WTC11 (cell line): ENCODE measurements at regions not wholly inside any gene's neighbourhood (a gene's known extent, or its start where the extent isn't known, plus 50 kb on each side); places are given as distances from the start of the nearest gene placed in this dataset.

ENCODE experiments used
- ATAC-seq: fragments of 200-7000 bp; cut with Tn5 transposase; 2 replicates; pipeline ENCODE4 v1.10.0; 2021; ENCODE audit warnings: mild to moderate bottlenecking, moderate library complexity
- CTCF ChIA-PET: fragments of 300-600 bp; sonication (Branson Sonifier 250); formaldehyde crosslinking; loops from one replicate; lab custom pipeline; 2021; ENCODE audit warnings: antibody characterized with exemption; lab: Charles Lee
- POLR2A ChIA-PET: fragments of 350-600 bp; sonication (Branson Sonifier 250); formaldehyde crosslinking; loops from one replicate; lab custom pipeline; 2021; ENCODE audit warnings: antibody characterized with exemption; lab: Charles Lee
- DNase-seq: peaks from one replicate; pipeline ENCODE4 v3.0.0; 2021; ENCODE audit warnings: low spot score
- H3K27ac Mint-ChIP-seq: 2 replicates; pipeline ENCODE4 v1.8.0; 2021; ENCODE audit warnings: mixed read lengths
- H3K27me3 Mint-ChIP-seq: 2 replicates; pipeline ENCODE4 v1.8.0; 2021; ENCODE audit warnings: low read depth, mild to moderate bottlenecking, moderate library complexity, mixed read lengths
- H3K36me3 Mint-ChIP-seq: 2 replicates; pipeline ENCODE4 v1.8.0; 2021; ENCODE audit warnings: mixed read lengths
- H3K4me1 Mint-ChIP-seq: 2 replicates; pipeline ENCODE4 v1.8.0; 2022; ENCODE audit warnings: mixed read lengths
- H3K4me3 Mint-ChIP-seq: 2 replicates; pipeline ENCODE4 v1.8.0; 2021; ENCODE audit warnings: mild to moderate bottlenecking, moderate library complexity, mixed read lengths
- H3K9me3 Mint-ChIP-seq: 2 replicates; pipeline ENCODE4 v1.8.0; 2021; ENCODE audit warnings: mixed read lengths
- ATF3 ChIP-seq: sonication (generic); formaldehyde crosslinking; conservative IDR thresholded peaks from 2 replicates; pipeline ENCODE4 v1.8.1; 2022; ENCODE audit warnings: mild to moderate bottlenecking, missing genetic modification reagents
- CREM ChIP-seq: sonication (generic); formaldehyde crosslinking; IDR thresholded peaks from 2 replicates; pipeline ENCODE4 v1.8.1; 2022; ENCODE audit warnings: mild to moderate bottlenecking, missing genetic modification reagents, moderate library complexity
- ERG ChIP-seq: fragments of 250-450 bp; sonication (Bioruptor Pico); IDR thresholded peaks from 2 replicates; pipeline ENCODE4 v1.8.0; 2021; ENCODE audit warnings: mild to moderate bottlenecking
- NFATC4 ChIP-seq: fragments of 250-450 bp; sonication (Bioruptor Pico); IDR thresholded peaks from 2 replicates; pipeline ENCODE4 v1.9.0; 2021; ENCODE audit warnings: mild to moderate bottlenecking
- NFE2L1 ChIP-seq: sonication (generic); formaldehyde crosslinking; IDR thresholded peaks from 2 replicates; pipeline ENCODE4 v1.8.1; 2023; ENCODE audit warnings: missing genetic modification reagents
- PRDM15 ChIP-seq: sonication (generic); formaldehyde crosslinking; IDR thresholded peaks from 2 replicates; pipeline ENCODE4 v1.8.0; 2022; ENCODE audit warnings: missing genetic modification reagents
- PRRX2 ChIP-seq: fragments of 250-450 bp; sonication (Bioruptor Pico); IDR thresholded peaks from 2 replicates; pipeline ENCODE4 v1.8.0; 2021; ENCODE audit warnings: mild to moderate bottlenecking
- ZBTB21 ChIP-seq: sonication (generic); formaldehyde crosslinking; IDR thresholded peaks from 2 replicates; pipeline ENCODE4 v1.8.1; 2023; ENCODE audit warnings: mild to moderate bottlenecking, missing genetic modification reagents, borderline replicate concordance
- ZNF263 ChIP-seq: sonication (generic); formaldehyde crosslinking; IDR thresholded peaks from 2 replicates; pipeline ENCODE4 v1.8.1; 2022; ENCODE audit warnings: low read depth, mild to moderate bottlenecking, moderate library complexity, missing genetic modification reagents
- ZNF281 ChIP-seq: sonication (generic); formaldehyde crosslinking; IDR thresholded peaks from 2 replicates; pipeline ENCODE4 v1.8.0; 2023; ENCODE audit warnings: mild to moderate bottlenecking, missing genetic modification reagents
- ZNF416 ChIP-seq: fragments of 250-450 bp; sonication (Bioruptor Pico); IDR thresholded peaks from 2 replicates; pipeline ENCODE4 v1.9.0; 2021; ENCODE audit warnings: mild to moderate bottlenecking, inconsistent platforms
- ZNF425 ChIP-seq: fragments of 250-450 bp; sonication (Bioruptor Pico); conservative IDR thresholded peaks from 2 replicates; pipeline ENCODE4 v1.9.0; 2021; ENCODE audit warnings: mild to moderate bottlenecking
- ZSCAN18 ChIP-seq: fragments of 250-450 bp; sonication (Bioruptor Pico); IDR thresholded peaks from 2 replicates; pipeline ENCODE4 v2.1.2; 2022; ENCODE audit warnings: mild to moderate bottlenecking, moderate library complexity
- TF ChIP-seq, protein P1 (sequence below): sonication (generic); formaldehyde crosslinking; IDR thresholded peaks from 2 replicates; pipeline ENCODE4 v1.8.0; 2022; ENCODE audit warnings: mild to moderate bottlenecking, missing genetic modification reagents
- TF ChIP-seq, protein P2 (sequence below): sonication (generic); formaldehyde crosslinking; IDR thresholded peaks from 2 replicates; pipeline ENCODE4 v1.8.1; 2023; ENCODE audit warnings: mild to moderate bottlenecking, missing genetic modification reagents, moderate library complexity

DNA sequence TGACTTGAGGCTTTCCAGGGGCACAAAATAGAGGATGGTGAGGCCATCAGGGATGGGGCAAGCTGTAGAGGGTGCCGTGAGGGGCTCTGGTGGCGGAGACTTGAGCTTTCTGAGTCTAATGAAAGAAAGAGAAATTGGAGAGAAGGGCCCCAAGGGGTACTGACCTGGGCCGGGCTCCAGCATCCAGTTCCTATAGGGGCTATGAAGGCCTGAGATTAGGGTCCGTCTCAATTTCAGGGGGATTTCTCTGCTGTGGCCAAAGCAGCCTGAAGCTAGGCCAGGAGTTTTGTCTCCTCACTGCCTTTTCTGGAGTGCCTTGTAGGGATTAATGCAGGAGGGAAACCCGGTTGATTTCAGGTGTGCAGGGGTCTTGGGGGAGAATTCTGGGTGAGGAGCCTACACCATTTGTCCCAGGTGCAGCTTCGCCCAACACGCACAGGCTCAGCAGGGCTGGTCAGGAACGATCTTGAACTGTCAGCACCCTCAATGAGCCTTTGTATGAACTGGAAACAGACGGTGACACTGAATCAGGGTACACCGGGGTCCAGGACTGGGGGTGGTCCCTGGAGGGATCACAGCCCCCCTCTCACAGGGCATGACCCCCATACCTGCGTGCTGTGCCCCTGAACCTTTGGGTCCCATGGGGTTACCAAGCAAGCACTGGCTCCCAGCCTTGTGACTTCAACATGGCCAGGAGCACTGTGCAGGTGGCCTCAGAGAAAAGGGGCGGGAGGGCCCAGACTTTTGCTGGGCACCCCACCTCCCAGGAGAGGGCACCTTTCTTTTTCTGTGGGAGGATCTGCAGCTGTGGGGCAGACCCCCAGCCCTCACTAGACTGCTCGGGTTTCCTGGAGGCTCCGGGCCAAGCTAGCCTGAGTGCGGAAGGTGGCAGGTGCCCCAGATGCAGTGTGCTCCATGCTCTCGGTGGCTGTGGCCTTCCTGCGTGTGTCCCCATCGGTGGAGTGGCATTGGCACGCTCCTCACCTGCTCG, 122.9 kb upstream of the RET start:
- ATAC-seq = no peak
- H3K4me3 Mint-ChIP-seq = no peak overlapping the region
- ChIA-PET POLR2A (no interaction called here), CTCF (no interaction called here)
- 0 out of 2 replicates have a peak, but pooled peaks cover 4% of the 10 kb centered on the region for H3K9me3 Mint-ChIP-seq
- H3K4me1 Mint-ChIP-seq = peaks cover 21% of the 10 kb centered on the region
- H3K27me3 Mint-ChIP-seq = peaks cover 11% of the 10 kb centered on the region
- H3K27ac Mint-ChIP-seq = no peak overlapping the region
- DNase-seq = peak; percentile 5
- H3K36me3 Mint-ChIP-seq = no peaks in the 10 kb centered on the region
- TF ChIP-seq PRRX2 (no peak), ATF3 (CRISPR knock-in tag) (no peak)

DNA sequence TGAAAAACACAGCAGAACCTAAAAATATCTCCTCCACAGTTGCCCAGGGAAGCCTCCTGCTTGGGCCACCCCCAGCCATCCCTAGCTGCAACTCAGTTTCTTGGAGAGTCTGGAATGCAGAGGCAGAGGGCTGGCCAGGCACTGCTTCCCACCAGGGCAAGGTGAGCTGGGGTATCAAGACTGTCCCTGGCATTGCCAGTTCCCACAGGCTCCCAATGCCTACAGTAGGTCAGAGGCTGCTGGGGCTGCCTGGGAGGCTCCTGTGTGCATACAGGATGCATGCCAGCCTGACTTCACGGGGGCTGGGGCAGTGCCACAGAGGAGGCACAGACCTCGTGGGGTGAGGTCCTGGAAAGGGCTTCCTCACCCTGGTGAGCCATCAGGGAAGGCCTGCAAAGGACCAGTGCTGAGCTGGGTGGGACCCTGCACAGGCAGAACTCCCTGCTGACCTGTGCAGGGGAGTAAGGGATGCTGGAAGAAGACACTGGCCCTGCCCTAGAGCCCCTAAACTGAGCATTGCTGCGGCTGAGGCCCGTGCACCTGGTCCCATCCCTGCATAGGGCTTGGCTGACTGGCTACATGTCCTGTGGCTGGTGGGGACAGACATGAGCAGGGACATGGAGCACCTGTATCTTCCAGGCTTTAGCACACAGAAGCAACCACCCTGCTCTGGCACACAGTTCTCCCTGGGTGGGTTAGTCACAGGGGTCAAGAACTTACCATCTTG, 121.9 kb upstream of the RET start:
- CTCF ChIA-PET = no interaction called here
- H3K27ac Mint-ChIP-seq = no peak overlapping the region
- no peak for TF ChIP-seq ZSCAN18 (CRISPR knock-in tag)
- TF ChIP-seq, protein P1, sequence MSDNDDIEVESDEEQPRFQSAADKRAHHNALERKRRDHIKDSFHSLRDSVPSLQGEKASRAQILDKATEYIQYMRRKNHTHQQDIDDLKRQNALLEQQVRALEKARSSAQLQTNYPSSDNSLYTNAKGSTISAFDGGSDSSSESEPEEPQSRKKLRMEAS (CRISPR knock-in tag) = no peak
- ATAC-seq = no peak
- H3K9me3 Mint-ChIP-seq = no peaks in the 10 kb centered on the region
- POLR2A ChIA-PET = no interaction called here
- DNase-seq = peak; percentile 6
- H3K27me3 Mint-ChIP-seq = peaks cover 11% of the 10 kb centered on the region
- peaks cover 25% of the 10 kb centered on the region for H3K4me1 Mint-ChIP-seq
- H3K36me3 Mint-ChIP-seq = no peaks in the 10 kb centered on the region
- H3K4me3 Mint-ChIP-seq = no peak overlapping the region

DNA sequence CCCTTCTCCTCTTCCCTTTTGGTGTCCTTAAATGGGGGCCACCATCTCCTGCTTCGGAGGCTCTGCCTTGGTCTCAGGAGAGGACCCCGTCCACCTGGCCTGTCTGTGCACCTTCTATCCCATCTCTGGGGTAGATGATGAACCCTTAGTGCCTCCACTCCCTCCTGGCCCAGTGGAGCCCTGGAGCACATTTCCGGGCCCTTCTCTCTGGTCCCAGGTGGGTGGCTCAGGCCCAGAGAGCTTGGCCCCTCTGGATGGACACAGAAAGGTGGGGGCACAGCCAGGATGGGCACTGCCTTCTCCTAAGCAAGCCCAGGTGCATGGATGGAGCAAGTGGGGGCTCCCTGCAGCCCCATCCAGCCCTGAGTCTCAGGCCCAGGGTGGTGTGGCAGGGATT, 121.4 kb upstream of the RET start:
- peak; percentile 2 for DNase-seq
- H3K27me3 Mint-ChIP-seq = peaks cover 11% of the 10 kb centered on the region
- no peak overlapping the region for H3K4me3 Mint-ChIP-seq
- peaks cover 2% of the 10 kb centered on the region; the same call in 1 of the 2 replicates for H3K36me3 Mint-ChIP-seq
- ATAC-seq = no peak
- H3K27ac Mint-ChIP-seq = no peak overlapping the region
- ChIA-PET CTCF (no interaction called here), POLR2A (no interaction called here)
- H3K4me1 Mint-ChIP-seq = peaks cover 25% of the 10 kb centered on the region
- H3K9me3 Mint-ChIP-seq = 0 out of 2 replicates have a peak, but pooled peaks cover 5% of the 10 kb centered on the region
- TF ChIP-seq, protein P2, sequence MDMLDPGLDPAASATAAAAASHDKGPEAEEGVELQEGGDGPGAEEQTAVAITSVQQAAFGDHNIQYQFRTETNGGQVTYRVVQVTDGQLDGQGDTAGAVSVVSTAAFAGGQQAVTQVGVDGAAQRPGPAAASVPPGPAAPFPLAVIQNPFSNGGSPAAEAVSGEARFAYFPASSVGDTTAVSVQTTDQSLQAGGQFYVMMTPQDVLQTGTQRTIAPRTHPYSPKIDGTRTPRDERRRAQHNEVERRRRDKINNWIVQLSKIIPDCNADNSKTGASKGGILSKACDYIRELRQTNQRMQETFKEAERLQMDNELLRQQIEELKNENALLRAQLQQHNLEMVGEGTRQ (CRISPR knock-in tag) = no peak
- TF ChIP-seq, protein P1 (CRISPR knock-in tag) = no peak
- TF ChIP-seq ZNF263 (CRISPR knock-in tag) (no peak), CREM (CRISPR knock-in tag) (no peak), ZNF425 (CRISPR knock-in tag) (no peak), NFE2L1 (CRISPR knock-in tag) (no peak), PRDM15 (CRISPR knock-in tag) (no peak), ZBTB21 (CRISPR knock-in tag) (no peak), NFATC4 (no peak), ZNF281 (CRISPR knock-in tag) (no peak), ERG (CRISPR knock-in tag) (no peak), ZNF416 (CRISPR knock-in tag) (no peak)
